ENCODE measurements at regions not wholly inside any gene's neighbourhood (a gene's known extent, or its start where the extent isn't known, plus 50 kb on each side); places are given as distances from the start of the nearest gene placed in this dataset.

GRCh38 chr20:40536808-40537207 is 152.2 kb downstream of the MAFB start:
- no peak for DNase-seq

GRCh38 chr20:40535816-40536215 is 153.2 kb downstream of the MAFB start:
- DNase-seq = no peak

- DNase-seq = peak; percentile 62
Measured at GRCh38 chr20:40532103-40532502, 156.9 kb downstream of the MAFB start.

GRCh38 chr20:40525351-40525750 is 163.7 kb downstream of the MAFB start:
- no peak for DNase-seq

GRCh38 chr20:40524071-40524470 is 165.0 kb downstream of the MAFB start:
- DNase-seq = no peak

GRCh38 chr20:40522405-40522804 is 166.6 kb downstream of the MAFB start:
- DNase-seq = no peak

GRCh38 chr20:40521962-40522361 is 167.1 kb downstream of the MAFB start:
- DNase-seq = no peak

GRCh38 chr20:40519918-40520317 is 169.1 kb downstream of the MAFB start:
- DNase-seq = no peak

GRCh38 chr20:40512994-40513393 is 176.0 kb downstream of the MAFB start:
- DNase-seq = no peak

GRCh38 chr20:40512591-40512990 is 176.4 kb downstream of the MAFB start:
- DNase-seq = no peak

GRCh38 chr20:40511478-40511877 is 177.6 kb downstream of the MAFB start:
- DNase-seq = no peak

GRCh38 chr20:40510622-40511021 is 178.4 kb downstream of the MAFB start:
- DNase-seq = no peak

GRCh38 chr20:40508821-40509220 is 180.2 kb downstream of the MAFB start:
- DNase-seq = no peak

- peak; percentile 93 for DNase-seq
Measured at GRCh38 chr20:40506537-40506939, 182.5 kb downstream of the MAFB start.

GRCh38 chr20:40503119-40503518 is 185.9 kb downstream of the MAFB start:
- DNase-seq = no peak

- DNase-seq = no peak
Measured at GRCh38 chr20:40502576-40502975, 186.5 kb downstream of the MAFB start.

GRCh38 chr20:40499391-40499790 is 189.6 kb downstream of the MAFB start:
- DNase-seq = no peak

- DNase-seq = peak; percentile 81
Measured at GRCh38 chr20:40497899-40498691, 190.9 kb downstream of the MAFB start.

- no peak for DNase-seq
Measured at GRCh38 chr20:40495956-40496355, 193.1 kb downstream of the MAFB start.

GRCh38 chr20:40494248-40494647 is 194.8 kb downstream of the MAFB start:
- DNase-seq = peak; percentile 12

- DNase-seq = no peak
Measured at GRCh38 chr20:40493549-40493948, 195.5 kb downstream of the MAFB start.

- no peak for DNase-seq
Measured at GRCh38 chr20:40493071-40493470, 196.0 kb downstream of the MAFB start.

GRCh38 chr20:40491009-40491590 is 197.9 kb downstream of the MAFB start:
- DNase-seq = no peak

- DNase-seq = no peak
Measured at GRCh38 chr20:40489886-40490285, 199.2 kb downstream of the MAFB start.

- DNase-seq = no peak
Measured at GRCh38 chr20:40488401-40488800, 200.6 kb downstream of the MAFB start.
